GM23338 (cell line): ENCODE measurements at regions not wholly inside any gene's neighbourhood (a gene's known extent, or its start where the extent isn't known, plus 50 kb on each side); places are given as distances from the start of the nearest gene placed in this dataset.
"Not testable (repeated sequence)": the region's sequence is repeated elsewhere in the genome, so short reads cannot be mapped to it uniquely, and the experiment has no call there.

Experiments used
- ATAC-seq: fragments of 200-7000 bp; cut with Tn5 transposase; 3 replicates; pipeline ENCODE4 v1.9.1; 2020
- DNase-seq: peaks from one replicate; pipeline ENCODE4 v3.0.0-alpha.2; 2015; ENCODE audit warnings: low spot score
- H2AFZ ChIP-seq: fragments of 200-600 bp; sonication (generic); 2 replicates; pipeline ENCODE4 v1.8.0; 2016; ENCODE audit warnings: antibody characterized with exemption, mild to moderate bottlenecking, moderate library complexity
- H3F3A ChIP-seq: fragments of 200-600 bp; sonication (generic); replicated peaks from 2 replicates; pipeline ENCODE4 v1.8.0; 2017; ENCODE audit warnings: antibody characterized with exemption, mixed run types, low read depth
- H3K27ac ChIP-seq: fragments of 200-600 bp; sonication (generic); 2 replicates; pipeline ENCODE4 v1.6.1; 2016; ENCODE audit warnings: low read depth
- H3K27me3 ChIP-seq: fragments of 200-600 bp; sonication (generic); 2 replicates; pipeline ENCODE4 v1.8.0; 2016; ENCODE audit warnings: mild to moderate bottlenecking, mixed run types, moderate library complexity; ENCODE audit not compliant: insufficient read depth
- H3K36me3 ChIP-seq: fragments of 200-600 bp; sonication (generic); 2 replicates; pipeline ENCODE4 v1.8.0; 2016; ENCODE audit warnings: mild to moderate bottlenecking; ENCODE audit not compliant: insufficient read depth
- H3K4me1 ChIP-seq: fragments of 200-600 bp; sonication (generic); 2 replicates; pipeline ENCODE4 v1.8.0; 2016; ENCODE audit warnings: mild to moderate bottlenecking, moderate library complexity; ENCODE audit not compliant: insufficient read depth
- H3K4me2 ChIP-seq: fragments of 200-600 bp; sonication (generic); 2 replicates; pipeline ENCODE4 v1.7.1; 2017; ENCODE audit warnings: mixed run types
- H3K4me3 ChIP-seq: fragments of 200-600 bp; sonication (generic); 2 replicates; pipeline ENCODE4 v1.6.1; 2016; ENCODE audit warnings: mixed run types
- H3K79me2 ChIP-seq: fragments of 200-600 bp; sonication (generic); replicated peaks from 2 replicates; pipeline ENCODE4 v1.8.0; 2017; ENCODE audit warnings: mild to moderate bottlenecking; ENCODE audit not compliant: insufficient read depth
- H3K9me2 ChIP-seq: fragments of 200-600 bp; sonication (generic); 2 replicates; pipeline ENCODE4 v1.8.0; 2017; ENCODE audit not compliant: insufficient read depth
- H4K20me1 ChIP-seq: fragments of 200-600 bp; sonication (generic); replicated peaks from 2 replicates; pipeline ENCODE4 v1.8.0; 2017; ENCODE audit warnings: mild to moderate bottlenecking; ENCODE audit not compliant: insufficient read depth
- H3K27ac Mint-ChIP-seq: 2 replicates; pipeline ENCODE4 v1.8.0; 2020; ENCODE audit warnings: inconsistent platforms, mild to moderate bottlenecking, moderate library complexity, mixed read lengths
- H3K27me3 Mint-ChIP-seq: 3 replicates; pipeline ENCODE4 v1.8.0; 2022; ENCODE audit warnings: low read depth, mild to moderate bottlenecking, moderate library complexity, mixed read lengths, inconsistent platforms; ENCODE audit not compliant: insufficient read depth, poor library complexity
- H3K36me3 Mint-ChIP-seq: 3 replicates; pipeline ENCODE4 v1.8.0; 2021; ENCODE audit warnings: low read depth, mild to moderate bottlenecking, inconsistent platforms, moderate library complexity, mixed read lengths
- H3K4me1 Mint-ChIP-seq: 3 replicates; pipeline ENCODE4 v1.8.0; 2020; ENCODE audit warnings: mild to moderate bottlenecking, inconsistent platforms, mixed read lengths
- H3K4me3 Mint-ChIP-seq: 3 replicates; pipeline ENCODE4 v1.8.0; 2021; ENCODE audit warnings: moderate library complexity, mild to moderate bottlenecking, inconsistent platforms, mixed read lengths
- H3K9me3 Mint-ChIP-seq: 3 replicates; pipeline ENCODE4 v1.8.0; 2020; ENCODE audit warnings: moderate library complexity, mild to moderate bottlenecking, inconsistent platforms, mixed read lengths
- CREB1 ChIP-seq: fragments of 250-450 bp; sonication (Bioruptor Pico); IDR thresholded peaks from 2 replicates; pipeline ENCODE4 v1.5.0; 2020; ENCODE audit warnings: low read depth, mild to moderate bottlenecking, moderate library complexity
- CTCF ChIP-seq, 2 experiments: fragments of 200-600 bp in 1 of 2; sonication (generic) in 1 of 2; conservative IDR thresholded peaks; 2 replicates each; pipeline versions ENCODE4 v1.5.1 to v1.6.1; 2016 to 2017; ENCODE audit warnings: antibody characterized with exemption in 2 of 2, low read depth in 2 of 2, mild to moderate bottlenecking in 2 of 2, moderate library complexity in 1 of 2
- EZH2 ChIP-seq: fragments of 200-600 bp; sonication (generic); IDR thresholded peaks from one replicate; pipeline ENCODE4 v1.8.0; 2017; ENCODE audit warnings: antibody characterized with exemption, mild to moderate bottlenecking, low read depth; ENCODE audit not compliant: unreplicated experiment
- EZH2phosphoT487 ChIP-seq: fragments of 200-600 bp; sonication (generic); IDR thresholded peaks from one replicate; pipeline ENCODE4 v1.8.1; 2018; ENCODE audit warnings: antibody characterized with exemption; ENCODE audit not compliant: unreplicated experiment
- JUNB ChIP-seq: IDR thresholded peaks from one replicate; pipeline ENCODE4 v1.6.1; 2016; ENCODE audit warnings: antibody characterized with exemption; ENCODE audit not compliant: unreplicated experiment
- NANOG ChIP-seq: IDR thresholded peaks from 2 replicates; pipeline ENCODE4 v1.6.1; 2016; ENCODE audit warnings: antibody characterized with exemption, borderline replicate concordance
- POLR2AphosphoS5 ChIP-seq: IDR thresholded peaks from 2 replicates; pipeline ENCODE4 v1.6.1; 2016; ENCODE audit warnings: antibody characterized with exemption, low read depth
- REST ChIP-seq: IDR thresholded peaks from one replicate; pipeline ENCODE4 v1.6.1; 2018; ENCODE audit warnings: antibody characterized with exemption; ENCODE audit not compliant: unreplicated experiment
- STAT1 ChIP-seq: IDR thresholded peaks from one replicate; pipeline ENCODE4 v1.6.1; 2016; ENCODE audit warnings: antibody characterized with exemption; ENCODE audit not compliant: unreplicated experiment
- ZNF114 ChIP-seq: fragments of 250-450 bp; sonication (Bioruptor Pico); IDR thresholded peaks from 2 replicates; pipeline ENCODE4 v1.5.0; 2020; ENCODE audit warnings: mild to moderate bottlenecking, moderate library complexity
- ZNF331 ChIP-seq: fragments of 250-450 bp; sonication (Bioruptor Pico); IDR thresholded peaks from 2 replicates; pipeline ENCODE4 v1.5.0; 2020; ENCODE audit warnings: low read depth, mild to moderate bottlenecking, moderate library complexity
- ZNF462 ChIP-seq: fragments of 250-450 bp; sonication (Bioruptor Pico); IDR thresholded peaks from 2 replicates; pipeline ENCODE4 v1.5.0; 2020; ENCODE audit warnings: mild to moderate bottlenecking, moderate library complexity

- not testable (repeated sequence) for H3K9me3 Mint-ChIP-seq, H3K79me2 ChIP-seq, H2AFZ ChIP-seq, H3K27me3 Mint-ChIP-seq, H3K27me3 ChIP-seq, H3K4me1 ChIP-seq, H3F3A ChIP-seq, H3K36me3 Mint-ChIP-seq, H4K20me1 ChIP-seq, H3K9me2 ChIP-seq, ATAC-seq, H3K4me1 Mint-ChIP-seq, H3K36me3 ChIP-seq
- peak overlapping the region; percentile 47 for H3K4me2 ChIP-seq
- peak overlapping the region; percentile 96 for H3K27ac Mint-ChIP-seq
- DNase-seq = peak; percentile 30
- peak overlapping the region; percentile 40 for H3K4me3 ChIP-seq
- H3K27ac ChIP-seq = peak overlapping the region; percentile 36; the same call in 1 of the 2 replicates
- peak overlapping the region; percentile 68 for H3K4me3 Mint-ChIP-seq
Measured at GRCh38 chr5:90208323-90208722, 201.2 kb downstream of the CETN3 start.

- DNase-seq (no peak), ATAC-seq (no peak)
- no peak overlapping the region for H3K4me2 ChIP-seq
- H3K4me3 ChIP-seq = no peak overlapping the region
- no peaks in the 10 kb centered on the region for H3K4me1 ChIP-seq
- Mint-ChIP-seq H3K27ac (no peak overlapping the region), H3K36me3 (peaks cover 5% of the 10 kb centered on the region; the same call in 2 of the 3 replicates), H3K4me1 (peaks cover 4% of the 10 kb centered on the region; the same call in 2 of the 3 replicates), H3K4me3 (no peak overlapping the region), H3K27me3 (no peaks in the 10 kb centered on the region), H3K9me3 (peaks cover 7% of the 10 kb centered on the region)
- no peaks in the 10 kb centered on the region for H3F3A ChIP-seq
- no peaks in the 10 kb centered on the region for H3K79me2 ChIP-seq
- no peaks in the 10 kb centered on the region for H3K27me3 ChIP-seq
- H3K27ac ChIP-seq = no peak overlapping the region
- no peaks in the 10 kb centered on the region for H3K36me3 ChIP-seq
- H4K20me1 ChIP-seq = no peaks in the 10 kb centered on the region
- no peak overlapping the region for H2AFZ ChIP-seq
- H3K9me2 ChIP-seq = no peaks in the 10 kb centered on the region
- TF ChIP-seq POLR2AphosphoS5 (no peak), ZNF331 (CRISPR knock-in tag) (no peak), EZH2 (no peak), ZNF114 (no peak), EZH2phosphoT487 (no peak), REST (no peak), CREB1 (CRISPR knock-in tag) (no peak), ZNF462 (CRISPR knock-in tag) (no peak), JUNB (no peak), STAT1 (no peak), NANOG (no peak), CTCF (conservative IDR thresholded peaks at IDR 0.05; ENCODE audit: low read depth in 2 of 2) (no peak)
Measured at GRCh38 chr5:90201923-90202322, 207.6 kb downstream of the CETN3 start.
